Prostate gland (tissue), 2 donors: ENCODE measurements at regions not wholly inside any gene's neighbourhood (a gene's known extent, or its start where the extent isn't known, plus 50 kb on each side); places are given as distances from the start of the nearest gene placed in this dataset.

Experiments used
- POLR2A ChIP-seq: fragments of 450-650 bp; IDR thresholded peaks from one replicate; pipeline ENCODE4 v1.6.1; 2016; ENCODE audit warnings: antibody characterized with exemption, mild to moderate bottlenecking
- POLR2AphosphoS5 ChIP-seq: sonication (generic); formaldehyde crosslinking; IDR thresholded peaks from one replicate; pipeline ENCODE4 v1.6.1; 2017; ENCODE audit warnings: antibody characterized with exemption
- TF ChIP-seq, protein P1 (sequence below), 4 experiments: fragments of 200-600 bp in 2 of 4; fragments of 450-650 bp in 2 of 4; sonication (generic) in 2 of 4; IDR thresholded peaks; 1 replicate in 3 of 4; 2 replicates in 1 of 4; pipeline ENCODE4 v1.5.1; 2016 to 2019; ENCODE audit warnings: antibody characterized with exemption in 4 of 4, mild to moderate bottlenecking in 2 of 4, moderate library complexity in 2 of 4

DNA sequence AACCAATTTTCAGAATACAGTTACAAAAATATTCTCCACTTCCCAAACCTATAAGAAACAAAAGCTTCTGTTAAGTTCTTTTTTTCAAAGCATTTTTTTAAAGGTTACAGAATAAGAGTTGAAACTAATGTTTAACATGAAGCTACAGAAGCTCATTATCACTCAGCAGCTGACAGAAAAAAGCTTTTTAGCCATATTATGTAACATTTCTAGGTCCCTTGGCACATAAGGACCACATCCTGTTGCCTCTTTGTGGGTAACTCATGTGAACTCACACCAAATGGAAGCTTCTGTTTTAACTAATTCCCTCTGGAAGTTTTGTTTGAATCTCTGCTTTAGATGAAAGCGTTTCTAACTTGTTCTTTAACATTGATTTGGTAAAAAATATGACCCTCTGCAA lies 242.5 kb upstream of the TMPRSS15 start:
- TF ChIP-seq, protein P1, sequence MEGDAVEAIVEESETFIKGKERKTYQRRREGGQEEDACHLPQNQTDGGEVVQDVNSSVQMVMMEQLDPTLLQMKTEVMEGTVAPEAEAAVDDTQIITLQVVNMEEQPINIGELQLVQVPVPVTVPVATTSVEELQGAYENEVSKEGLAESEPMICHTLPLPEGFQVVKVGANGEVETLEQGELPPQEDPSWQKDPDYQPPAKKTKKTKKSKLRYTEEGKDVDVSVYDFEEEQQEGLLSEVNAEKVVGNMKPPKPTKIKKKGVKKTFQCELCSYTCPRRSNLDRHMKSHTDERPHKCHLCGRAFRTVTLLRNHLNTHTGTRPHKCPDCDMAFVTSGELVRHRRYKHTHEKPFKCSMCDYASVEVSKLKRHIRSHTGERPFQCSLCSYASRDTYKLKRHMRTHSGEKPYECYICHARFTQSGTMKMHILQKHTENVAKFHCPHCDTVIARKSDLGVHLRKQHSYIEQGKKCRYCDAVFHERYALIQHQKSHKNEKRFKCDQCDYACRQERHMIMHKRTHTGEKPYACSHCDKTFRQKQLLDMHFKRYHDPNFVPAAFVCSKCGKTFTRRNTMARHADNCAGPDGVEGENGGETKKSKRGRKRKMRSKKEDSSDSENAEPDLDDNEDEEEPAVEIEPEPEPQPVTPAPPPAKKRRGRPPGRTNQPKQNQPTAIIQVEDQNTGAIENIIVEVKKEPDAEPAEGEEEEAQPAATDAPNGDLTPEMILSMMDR (IDR thresholded peaks at IDR 0.05): no peak
- no peak for TF ChIP-seq POLR2A
- TF ChIP-seq POLR2AphosphoS5: no peak
